NCI-H748 (cell line): ENCODE measurements at regions not wholly inside any gene's neighbourhood (a gene's known extent, or its start where the extent isn't known, plus 50 kb on each side); places are given as distances from the start of the nearest gene placed in this dataset.

Source experiments
- DNase-seq: peaks from one replicate; lab custom pipeline; 2025; ENCODE audit not compliant: unreplicated experiment; lab: John Stamatoyannopoulos, UW

DNA sequence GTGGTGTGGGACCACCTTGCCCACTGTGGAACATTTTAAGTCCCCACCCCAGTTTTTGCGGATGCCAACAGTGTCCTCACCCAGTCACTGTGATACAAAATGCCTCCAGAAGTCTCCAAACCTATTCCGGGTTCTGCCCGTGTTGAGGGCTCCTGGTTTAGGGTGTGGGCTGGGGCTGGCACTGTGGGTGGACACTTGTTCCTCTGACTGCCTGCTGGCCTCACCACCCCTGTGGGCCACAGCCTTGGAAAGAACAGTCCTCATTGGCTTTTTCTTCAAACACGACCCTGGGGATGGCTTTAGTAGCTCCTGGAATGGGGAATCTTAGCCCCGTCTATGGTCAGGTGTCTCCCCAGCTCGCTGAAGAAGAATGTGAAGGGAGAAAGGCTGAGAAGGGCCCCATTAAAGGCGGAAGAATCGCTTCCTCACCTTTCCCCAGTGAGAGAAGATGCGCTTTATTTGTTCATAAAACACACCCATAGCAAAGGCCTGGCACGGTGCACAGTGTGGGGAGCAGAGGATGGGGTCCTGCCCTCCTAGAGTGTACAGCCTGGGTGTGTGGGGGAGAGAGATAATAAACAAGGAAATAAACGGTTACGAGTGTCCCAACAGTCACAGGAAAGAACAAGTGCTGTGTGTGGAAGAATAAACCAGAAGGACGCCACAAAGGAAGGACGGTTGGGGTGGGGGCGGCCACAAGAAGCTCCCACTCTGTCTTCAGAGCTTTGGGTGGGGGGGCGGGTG lies 56.3 kb upstream of the SLC22A11 start:
- DNase-seq = no peak

DNA sequence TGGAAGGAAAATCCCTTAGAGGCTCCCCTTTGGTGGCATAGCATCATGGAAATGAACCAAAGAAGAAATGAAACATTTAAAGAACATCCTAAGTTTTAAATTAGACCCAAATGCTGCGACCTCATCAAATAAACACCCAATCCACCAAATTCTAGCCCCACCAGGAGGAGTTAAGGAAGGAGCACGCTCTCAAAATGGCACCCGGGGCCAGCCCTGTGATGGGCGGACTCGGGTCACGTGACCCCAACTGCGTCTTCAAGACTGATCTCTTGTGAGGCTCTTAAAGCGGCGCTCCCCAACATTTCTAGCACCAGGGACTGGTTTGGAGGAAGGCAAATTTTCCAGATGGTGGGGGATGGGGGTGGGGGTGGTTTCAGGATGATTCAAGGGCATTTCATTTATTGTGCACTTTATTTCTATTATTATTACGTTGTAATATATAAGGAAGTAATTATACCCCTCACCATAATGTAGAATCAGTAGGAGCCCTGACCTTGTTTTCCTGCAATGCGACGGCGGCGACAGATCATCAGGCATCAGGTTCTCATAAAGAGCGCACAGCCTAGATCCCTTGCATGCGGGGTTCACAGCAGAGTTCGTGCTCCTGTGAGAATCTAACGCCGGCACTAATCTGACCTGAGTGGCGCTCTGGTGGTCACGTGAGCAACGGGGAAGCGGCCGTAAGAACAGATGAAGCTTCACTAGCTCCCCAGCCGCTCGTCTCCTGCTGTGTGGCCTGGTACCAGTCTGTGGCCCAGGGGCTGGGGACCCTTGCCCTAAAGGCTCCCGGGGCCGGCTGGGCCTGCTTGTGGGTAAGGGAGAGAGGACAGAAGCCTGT lies 55.3 kb upstream of the SLC22A11 start:
- DNase-seq = no peak

DNA sequence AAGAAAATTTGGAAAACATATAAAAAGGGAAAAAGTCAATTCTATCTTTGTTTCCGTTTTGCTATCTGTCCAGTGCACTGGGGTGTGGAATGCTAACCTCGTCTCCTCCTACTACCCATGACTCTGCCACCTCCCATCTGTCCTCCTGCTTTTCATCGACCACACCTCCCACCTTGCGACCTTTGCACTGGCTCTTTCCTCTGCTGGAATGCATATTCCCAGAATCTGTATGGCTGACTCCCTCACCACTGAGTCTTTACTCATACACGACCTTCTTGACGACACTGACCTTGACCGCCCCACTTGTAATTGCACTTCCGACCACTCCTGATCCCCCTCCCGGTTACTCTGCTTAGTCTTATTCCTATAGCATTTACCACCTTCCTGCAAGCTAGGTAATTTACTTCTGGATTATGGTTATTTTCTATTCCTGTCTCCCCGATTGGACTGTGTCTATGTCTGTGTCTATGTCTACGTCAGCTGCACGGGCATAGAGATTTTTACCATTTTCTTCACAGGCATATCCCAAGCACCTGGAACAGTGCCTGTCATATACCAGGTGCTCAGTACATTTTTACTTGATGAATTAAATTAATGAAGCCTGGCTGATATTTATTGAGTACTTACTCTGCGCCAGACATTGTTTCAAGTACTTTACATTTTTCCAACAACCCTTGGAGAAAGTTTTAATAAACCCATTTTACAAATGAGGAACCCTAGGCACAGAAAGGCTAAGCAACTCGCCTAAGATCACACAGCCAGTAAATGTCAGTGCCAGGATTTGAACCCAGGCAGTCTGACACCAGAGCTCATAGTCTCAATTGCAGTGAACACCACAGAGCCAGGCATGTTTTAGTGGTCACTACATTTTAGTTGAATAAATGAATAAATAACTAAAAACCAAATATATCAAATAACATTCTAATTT lies 54.0 kb upstream of the SLC22A11 start:
- DNase-seq = no peak

DNA sequence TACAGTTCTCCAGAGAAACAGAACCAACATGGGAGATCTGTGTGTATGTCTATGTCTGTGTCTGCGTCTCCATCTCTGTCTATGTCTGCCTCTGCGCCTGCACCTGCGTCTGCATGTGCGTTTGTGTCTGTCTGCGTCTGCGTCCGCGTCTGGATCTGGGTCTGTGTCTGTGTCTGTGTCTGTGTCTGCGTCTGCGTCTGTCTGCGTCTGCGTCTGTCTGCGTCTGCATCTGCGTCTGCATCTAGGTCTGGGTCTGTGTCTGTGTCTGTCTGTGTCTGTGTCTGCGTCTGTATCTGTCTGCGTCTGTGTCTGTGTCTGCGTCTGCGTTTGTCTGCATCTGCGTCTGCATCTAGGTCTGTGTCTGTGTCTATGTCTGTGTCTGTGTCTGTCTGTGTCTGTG lies 53.1 kb upstream of the SLC22A11 start:
- peak; percentile 17 for DNase-seq

DNA sequence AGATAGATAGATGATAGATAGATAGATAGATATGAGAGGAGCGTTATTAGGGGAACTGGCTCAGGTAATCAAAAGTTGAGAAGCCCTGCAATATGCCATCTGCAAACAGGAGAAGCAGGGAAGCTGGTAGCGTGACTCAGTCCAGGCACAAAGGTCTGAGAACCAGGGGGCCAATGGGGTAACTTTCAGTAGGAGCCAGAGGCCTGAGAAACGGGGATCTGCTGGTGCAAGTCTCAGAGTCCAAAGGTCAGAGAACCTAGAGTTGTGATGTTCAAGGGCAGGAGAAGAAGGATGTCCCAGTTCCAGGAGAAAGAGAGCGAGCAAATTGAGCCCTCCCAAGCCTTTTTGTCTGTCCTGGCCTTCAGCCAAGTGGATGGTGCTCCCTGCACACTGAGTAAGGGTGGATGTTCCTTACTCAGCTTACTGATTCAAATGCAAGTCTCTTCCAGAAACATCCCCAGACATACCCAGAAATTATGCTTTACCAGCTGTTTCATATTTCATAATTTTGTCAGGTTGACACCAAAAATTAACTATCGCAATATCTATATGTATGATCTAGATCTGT lies 52.5 kb upstream of the SLC22A11 start:
- no peak for DNase-seq

DNA sequence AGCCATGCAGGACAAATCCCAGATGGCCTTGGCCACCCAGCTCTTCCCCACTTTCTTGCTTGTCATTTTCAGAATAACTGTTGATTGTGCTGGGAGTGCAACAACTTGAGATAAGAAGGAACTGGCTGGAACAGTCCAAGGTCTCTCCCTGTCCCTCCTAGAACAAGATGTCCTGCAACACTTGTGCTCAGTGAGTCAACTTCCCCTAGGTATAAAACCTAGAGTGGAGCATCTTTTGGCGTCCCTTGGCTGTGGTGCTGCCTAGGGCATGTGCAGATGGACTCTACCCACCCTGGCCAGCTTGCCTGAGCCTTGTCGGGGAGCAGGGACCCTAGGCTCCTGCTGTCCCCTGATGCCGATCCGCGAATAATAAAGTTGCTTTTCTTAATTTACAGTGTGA lies 50.7 kb upstream of the SLC22A11 start:
- no peak for DNase-seq
